GM13976 (cell line): ENCODE measurements at regions not wholly inside any gene's neighbourhood (a gene's known extent, or its start where the extent isn't known, plus 50 kb on each side); places are given as distances from the start of the nearest gene placed in this dataset.

Experiments
- DNase-seq: peaks from one replicate; pipeline ENCODE4 v3.0.0; 2012; ENCODE audit warnings: low spot score
- in situ Hi-C: fragments of 300-500 bp; cut with MboI; formaldehyde crosslinking; loops from one replicate; pipeline ENCODE4 v1.12.0; 2022; ENCODE audit warnings: low sequenced_read_pairs, mixed read lengths, inconsistent platforms; ENCODE audit not compliant: unreplicated experiment
- TF ChIP-seq, protein P1 (sequence below): IDR thresholded peaks from 2 replicates; pipeline ENCODE4 v1.5.1; 2012; ENCODE audit warnings: borderline replicate concordance, mild to moderate bottlenecking; ENCODE audit not compliant: insufficient read depth; ENCODE audit errors: extremely low read depth, missing control alignments, control extremely low read depth

DNA sequence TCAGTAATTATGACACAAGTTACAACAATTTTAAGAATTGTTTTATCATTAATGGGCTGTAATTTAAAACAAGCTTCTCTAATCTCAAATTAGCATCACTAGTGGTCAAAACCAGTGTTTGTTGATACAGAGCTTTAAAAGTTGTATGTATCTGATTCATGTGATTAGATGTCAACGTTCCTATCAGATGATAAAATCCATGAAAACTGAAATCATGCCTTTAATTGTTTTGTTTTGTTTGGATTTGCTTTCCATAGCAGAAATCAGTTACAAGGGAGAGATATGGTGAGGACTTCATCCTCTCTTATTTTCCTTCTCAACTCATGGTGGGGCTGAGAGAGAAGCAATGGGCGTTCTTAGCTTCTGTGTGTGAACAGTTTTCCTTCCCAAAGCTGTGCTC lies 469.6 kb downstream of the PID1 start:
- TF ChIP-seq, protein P1, sequence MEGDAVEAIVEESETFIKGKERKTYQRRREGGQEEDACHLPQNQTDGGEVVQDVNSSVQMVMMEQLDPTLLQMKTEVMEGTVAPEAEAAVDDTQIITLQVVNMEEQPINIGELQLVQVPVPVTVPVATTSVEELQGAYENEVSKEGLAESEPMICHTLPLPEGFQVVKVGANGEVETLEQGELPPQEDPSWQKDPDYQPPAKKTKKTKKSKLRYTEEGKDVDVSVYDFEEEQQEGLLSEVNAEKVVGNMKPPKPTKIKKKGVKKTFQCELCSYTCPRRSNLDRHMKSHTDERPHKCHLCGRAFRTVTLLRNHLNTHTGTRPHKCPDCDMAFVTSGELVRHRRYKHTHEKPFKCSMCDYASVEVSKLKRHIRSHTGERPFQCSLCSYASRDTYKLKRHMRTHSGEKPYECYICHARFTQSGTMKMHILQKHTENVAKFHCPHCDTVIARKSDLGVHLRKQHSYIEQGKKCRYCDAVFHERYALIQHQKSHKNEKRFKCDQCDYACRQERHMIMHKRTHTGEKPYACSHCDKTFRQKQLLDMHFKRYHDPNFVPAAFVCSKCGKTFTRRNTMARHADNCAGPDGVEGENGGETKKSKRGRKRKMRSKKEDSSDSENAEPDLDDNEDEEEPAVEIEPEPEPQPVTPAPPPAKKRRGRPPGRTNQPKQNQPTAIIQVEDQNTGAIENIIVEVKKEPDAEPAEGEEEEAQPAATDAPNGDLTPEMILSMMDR: no peak
- DNase-seq: no peak
- in situ Hi-C loops: no loop called here

- TF ChIP-seq, protein P1: no peak
- in situ Hi-C loops: no loop called here
- no peak for DNase-seq
Measured at GRCh38 chr2:228799208-228799588, 471.9 kb downstream of the PID1 start.

GRCh38 chr2:228798458-228799207 lies 472.5 kb downstream of the PID1 start:
- in situ Hi-C loops: no loop called here
- TF ChIP-seq, protein P1: no peak
- no peak for DNase-seq

DNA sequence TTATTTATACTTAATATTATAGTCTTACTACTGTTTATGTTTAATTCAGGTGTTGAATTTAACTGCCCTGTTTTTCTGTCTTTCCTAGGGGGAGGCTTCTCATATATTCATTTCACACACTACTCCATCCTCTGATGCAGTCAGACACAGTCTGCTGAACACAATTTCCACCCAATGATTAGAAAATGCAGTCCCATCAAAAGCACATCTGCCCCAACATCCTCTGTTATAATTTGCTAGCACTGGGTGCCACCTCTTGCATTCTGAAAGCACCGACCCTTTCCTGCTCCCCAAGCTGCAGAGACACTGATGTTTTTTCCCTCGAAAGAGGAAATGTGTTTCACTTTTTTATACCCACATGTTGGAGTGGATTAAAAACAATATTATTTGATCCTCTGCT lies 474.7 kb downstream of the PID1 start:
- no peak for DNase-seq
- TF ChIP-seq, protein P1: no peak
- in situ Hi-C loops: no loop called here

DNA sequence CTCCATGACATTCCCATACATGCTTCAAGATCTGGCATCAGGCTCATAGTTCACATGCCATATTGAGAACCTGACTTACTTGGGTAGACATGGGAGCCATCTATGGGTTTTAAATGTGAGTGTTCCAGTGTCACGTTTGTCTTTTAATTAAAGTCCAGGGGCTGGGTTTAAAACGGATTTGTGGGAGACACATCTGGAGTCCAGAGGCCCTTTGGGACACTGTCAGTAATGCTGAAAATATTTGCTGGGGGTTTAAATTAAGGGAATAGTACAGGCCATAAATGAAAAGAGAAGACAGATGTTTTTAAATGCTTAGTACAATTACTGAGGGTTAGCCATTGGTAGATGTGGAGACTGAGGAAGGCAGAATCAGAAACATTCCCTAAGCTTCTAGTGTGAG lies 478.0 kb downstream of the PID1 start:
- no peak for DNase-seq
- TF ChIP-seq, protein P1: no peak
- in situ Hi-C loops: no loop called here

DNA sequence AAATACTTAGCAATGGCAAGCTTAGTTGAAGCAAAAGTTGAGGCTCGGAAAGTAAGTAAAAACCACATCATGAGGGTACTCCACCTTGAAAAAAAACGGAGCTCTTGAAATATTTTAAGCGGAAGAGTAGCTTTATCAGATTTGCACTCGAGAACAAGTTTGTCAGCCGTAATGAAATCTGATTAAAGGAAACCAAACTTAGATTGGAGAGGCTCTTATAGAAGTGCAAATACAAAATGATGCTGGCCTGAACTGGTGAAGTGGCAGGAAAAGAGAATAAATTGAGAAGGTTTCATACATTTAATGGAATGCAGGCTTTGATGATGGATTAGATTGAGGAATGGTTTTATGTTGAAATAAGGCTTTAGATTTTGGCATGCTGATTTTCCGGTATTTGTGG lies 484.2 kb downstream of the PID1 start:
- DNase-seq: no peak
- in situ Hi-C loops: no loop called here

More for the DNA sequence above, 484.2 kb downstream of the PID1 start:
- TF ChIP-seq, protein P1: no peak
